ENCODE measurements at regions not wholly inside any gene's neighbourhood (a gene's known extent, or its start where the extent isn't known, plus 50 kb on each side); places are given as distances from the start of the nearest gene placed in this dataset.

DNA sequence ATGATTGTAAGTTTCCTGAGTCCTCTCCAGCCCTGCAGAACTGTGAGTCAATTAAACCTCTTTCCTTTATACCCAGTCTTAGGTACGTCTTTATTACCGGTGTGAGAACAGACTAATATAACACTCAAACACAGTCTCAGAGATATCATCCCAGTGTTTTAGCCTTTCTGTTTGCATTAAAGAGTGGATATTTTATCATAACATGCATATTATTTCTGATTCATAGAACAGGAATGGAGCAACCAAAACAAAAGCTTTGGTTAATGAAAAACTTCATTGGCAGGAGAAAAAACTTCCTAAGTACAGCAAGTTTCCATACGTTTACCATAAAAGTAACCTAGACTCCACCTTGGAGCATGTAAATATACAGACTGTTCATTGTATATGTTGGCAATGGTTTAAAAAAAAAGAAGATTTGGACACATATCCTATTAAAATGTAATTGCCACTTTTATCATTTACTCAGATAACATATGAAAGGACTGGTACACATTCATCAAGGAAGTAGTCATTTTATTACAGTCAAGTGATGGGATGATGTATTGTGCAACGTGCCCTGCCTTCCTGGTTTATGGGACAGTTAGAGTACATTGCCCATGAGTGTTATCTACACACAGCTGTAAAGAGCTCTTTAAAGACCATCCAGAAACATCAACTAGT, 144.8 kb downstream of the ETS2 start:
- no peaks in the 10 kb centered on the region for H3K4me1 Mint-ChIP-seq
- H3K36me3 Mint-ChIP-seq: no peaks in the 10 kb centered on the region
- peaks cover 0 to 10% (median 5%) of the 10 kb centered on the region in 3 donors for H3K27me3 Mint-ChIP-seq
- H3K27ac Mint-ChIP-seq: no peak overlapping the region
- no peak for ATAC-seq (ENCODE audit: low read depth in 2 of 2)
- H3K4me3 Mint-ChIP-seq: no peak overlapping the region
- no peak for DNase-seq
- peaks cover 4 to 17% (median 6%) of the 10 kb centered on the region in 7 donors for H3K9me3 Mint-ChIP-seq

DNA sequence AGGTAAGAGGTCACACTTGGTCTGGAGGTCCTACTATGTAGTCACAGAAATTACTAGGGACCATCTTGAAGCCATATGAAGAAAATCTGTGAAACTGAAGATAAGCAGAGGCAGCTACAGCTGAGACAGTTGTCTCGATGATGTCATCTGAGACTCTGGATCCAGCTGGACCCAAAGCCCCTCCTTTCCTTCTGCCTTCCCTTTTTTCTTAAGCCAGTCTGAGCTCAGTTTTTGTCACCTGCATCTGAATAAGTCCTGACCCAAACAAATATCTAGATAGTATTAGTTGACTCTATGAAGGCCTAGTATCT, 143.3 kb downstream of the ETS2 start:
- ATAC-seq (ENCODE audit: low read depth in 2 of 2) (no peak), DNase-seq (no peak)
- Mint-ChIP-seq H3K9me3 (peaks cover 4 to 17% (median 6%) of the 10 kb centered on the region in 7 donors), H3K36me3 (no peaks in the 10 kb centered on the region), H3K27ac (no peak overlapping the region), H3K4me3 (no peak overlapping the region), H3K4me1 (no peaks in the 10 kb centered on the region), H3K27me3 (peaks cover 0 to 10% (median 0%) of the 10 kb centered on the region in 3 donors)

DNA sequence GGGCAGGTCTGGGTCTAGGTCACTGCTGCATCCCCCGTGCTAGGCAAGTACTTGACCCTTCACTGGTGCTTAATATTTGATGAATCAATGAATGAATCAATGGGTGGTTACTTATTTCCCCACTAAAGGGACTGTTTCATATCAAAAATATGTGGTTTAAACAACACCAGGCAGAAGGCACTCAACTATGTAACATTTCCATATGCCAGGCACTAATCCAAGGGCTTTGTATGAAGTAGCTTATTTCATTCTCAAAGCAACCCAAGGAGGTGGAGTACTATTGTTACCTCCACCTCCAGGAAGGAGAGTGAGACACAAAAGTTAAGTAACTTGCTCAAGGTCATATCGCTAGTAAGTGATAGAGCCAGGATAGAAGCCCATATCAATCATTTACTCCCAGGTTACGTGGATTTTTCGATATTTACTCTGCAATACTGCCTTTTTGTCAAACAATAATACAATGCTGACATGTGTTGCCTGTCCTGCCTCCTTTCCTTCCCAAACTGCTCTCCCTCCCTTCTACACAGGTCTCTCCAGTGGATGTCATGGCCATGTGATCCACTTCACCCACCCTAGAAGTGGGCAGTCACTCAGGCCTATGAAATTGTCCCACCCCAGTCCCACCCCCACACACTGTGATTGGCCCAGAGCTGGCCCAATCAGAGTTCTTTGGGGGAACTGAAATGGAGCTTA, 142.8 kb downstream of the ETS2 start:
- Mint-ChIP-seq H3K4me1 (no peaks in the 10 kb centered on the region), H3K27me3 (peaks cover 0 to 10% (median 0%) of the 10 kb centered on the region in 3 donors), H3K36me3 (no peaks in the 10 kb centered on the region), H3K9me3 (peaks cover 4 to 17% (median 6%) of the 10 kb centered on the region in 7 donors), H3K27ac (peak overlapping the region in 1 of 6 donors; percentile 52), H3K4me3 (no peak overlapping the region)
- no peak for ATAC-seq (ENCODE audit: low read depth in 2 of 2)
- DNase-seq: no peak

DNA sequence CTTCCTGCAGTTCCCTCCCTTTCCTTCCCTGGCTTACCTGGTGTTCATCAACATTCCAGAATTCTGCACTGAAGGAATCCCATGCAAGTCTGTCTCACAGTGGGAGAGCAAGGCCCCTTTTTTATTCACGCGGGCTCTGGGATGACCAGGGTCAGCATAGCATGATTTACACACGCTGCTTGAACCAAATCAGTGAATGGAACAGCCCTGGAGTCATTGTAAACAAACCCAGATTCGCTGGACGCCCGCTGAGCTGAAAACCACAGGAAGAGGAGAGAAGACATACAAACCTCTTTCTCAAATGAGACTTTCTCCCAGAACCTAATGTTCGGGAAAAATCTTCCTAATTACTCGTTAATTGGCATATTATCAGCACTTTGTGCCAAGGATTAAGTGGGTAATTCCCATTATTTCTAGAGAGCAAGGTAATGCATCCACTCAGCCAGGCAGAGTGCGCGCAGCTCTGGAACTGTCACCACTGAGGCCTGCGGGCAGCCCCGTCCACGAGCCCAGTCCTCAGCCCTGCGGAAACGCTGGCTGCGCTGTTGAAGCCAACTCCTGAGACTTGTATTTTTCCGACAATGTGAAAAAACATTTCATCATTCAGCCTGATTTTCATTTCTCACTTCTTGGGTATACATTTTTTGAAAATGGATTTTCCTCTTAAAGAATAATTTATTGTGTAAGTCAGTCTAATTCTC, 140.0 kb downstream of the ETS2 start:
- ATAC-seq (ENCODE audit: low read depth in 2 of 2) (no peak), DNase-seq (no peak)
- Mint-ChIP-seq H3K4me1 (no peaks in the 10 kb centered on the region), H3K27me3 (peaks cover 0 to 7% (median 0%) of the 10 kb centered on the region in 3 donors), H3K27ac (no peak overlapping the region), H3K36me3 (peaks cover 0 to 7% of the 10 kb centered on the region in 2 donors), H3K4me3 (no peak overlapping the region), H3K9me3 (peaks cover 5 to 17% (median 9%) of the 10 kb centered on the region in 7 donors)

DNA sequence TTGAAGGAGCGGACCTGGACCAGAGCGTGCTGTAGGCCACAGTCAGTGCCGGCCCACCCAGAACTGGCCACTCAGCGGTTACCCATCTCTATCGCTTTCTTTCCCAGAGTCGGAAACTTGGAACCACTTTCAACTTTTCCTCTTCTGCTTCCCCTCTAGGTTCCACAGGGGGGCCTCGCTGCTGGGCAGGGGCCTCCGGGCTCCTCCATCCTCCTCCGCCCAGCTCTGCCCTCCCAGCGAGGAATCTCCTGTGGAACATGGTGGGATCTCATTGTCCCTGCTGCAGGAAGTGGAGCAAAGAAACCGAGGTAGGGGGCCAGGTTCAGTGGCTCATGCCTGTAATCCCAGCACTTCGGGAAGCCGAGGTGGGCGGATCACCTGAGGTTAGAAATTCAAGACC, 139.2 kb downstream of the ETS2 start:
- DNase-seq (no peak), ATAC-seq (ENCODE audit: low read depth in 2 of 2) (no peak)
- Mint-ChIP-seq H3K4me1 (no peaks in the 10 kb centered on the region), H3K36me3 (peaks cover 0 to 7% of the 10 kb centered on the region in 2 donors), H3K9me3 (peaks cover 0 to 10% (median 4%) of the 10 kb centered on the region in 7 donors), H3K27ac (no peak overlapping the region), H3K27me3 (peaks cover 0 to 7% (median 0%) of the 10 kb centered on the region in 3 donors), H3K4me3 (no peak overlapping the region)

DNA sequence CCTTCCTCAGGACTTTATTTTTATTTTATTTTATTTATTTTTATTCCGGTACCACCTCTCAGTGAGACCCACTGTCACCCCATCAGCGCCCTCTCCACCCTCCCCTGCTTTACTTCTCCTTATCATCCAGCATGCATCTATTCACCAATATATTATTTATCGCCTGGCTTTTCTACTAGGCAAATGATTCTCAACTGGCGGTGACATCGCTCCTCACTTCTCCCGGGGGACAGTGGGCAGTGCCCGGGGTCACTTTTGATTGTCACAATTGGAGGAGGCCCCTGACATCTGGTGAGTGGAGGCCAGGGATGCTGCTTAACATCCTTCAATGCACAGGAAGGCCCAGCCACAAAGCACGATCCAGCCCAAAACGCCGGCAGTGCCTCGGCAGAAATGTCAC, 138.7 kb downstream of the ETS2 start:
- Mint-ChIP-seq H3K36me3 (peaks cover 0 to 7% of the 10 kb centered on the region in 2 donors), H3K9me3 (peaks cover 0 to 5% (median 2%) of the 10 kb centered on the region in 7 donors), H3K27ac (peak overlapping the region in 1 of 6 donors; percentile 29), H3K4me1 (no peaks in the 10 kb centered on the region), H3K4me3 (peak overlapping the region in 1 of 8 donors; percentile 42), H3K27me3 (peaks cover 0 to 7% (median 0%) of the 10 kb centered on the region in 3 donors)
- no peak for DNase-seq
- no peak for ATAC-seq (ENCODE audit: low read depth in 2 of 2)

DNA sequence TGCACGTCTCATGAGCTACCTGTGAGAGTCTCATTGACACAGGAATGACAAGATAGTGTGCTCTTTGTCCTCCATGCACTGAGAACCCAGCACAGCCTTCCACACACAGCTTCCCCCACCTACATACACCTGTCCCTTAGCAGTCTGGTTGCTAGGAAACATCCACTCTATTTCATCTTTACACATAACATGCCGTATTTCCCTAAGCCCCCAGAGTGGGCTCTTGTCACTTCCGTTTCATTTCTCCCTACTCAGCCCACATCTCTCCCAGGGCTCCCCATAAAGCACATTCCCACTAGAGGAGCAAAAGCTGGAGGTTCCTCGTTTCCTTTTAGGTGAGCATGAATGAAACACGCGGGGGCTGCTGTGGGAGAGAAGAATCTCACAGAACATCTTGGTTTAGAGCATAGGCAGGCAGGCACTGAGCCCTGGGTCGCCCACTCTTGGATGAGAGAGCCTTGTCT, 137.1 kb downstream of the ETS2 start:
- peaks cover 0 to 3% (median 0%) of the 10 kb centered on the region in 3 donors for H3K4me1 Mint-ChIP-seq
- H3K4me3 Mint-ChIP-seq: no peak overlapping the region
- peaks cover 0 to 7% of the 10 kb centered on the region in 2 donors for H3K36me3 Mint-ChIP-seq
- no peak for DNase-seq
- H3K27me3 Mint-ChIP-seq: peaks cover 0 to 7% (median 0%) of the 10 kb centered on the region in 3 donors
- no peak overlapping the region for H3K27ac Mint-ChIP-seq
- H3K9me3 Mint-ChIP-seq: peaks cover 0 to 4% (median 0%) of the 10 kb centered on the region in 7 donors
- no peak for ATAC-seq (ENCODE audit: low read depth in 2 of 2)

DNA sequence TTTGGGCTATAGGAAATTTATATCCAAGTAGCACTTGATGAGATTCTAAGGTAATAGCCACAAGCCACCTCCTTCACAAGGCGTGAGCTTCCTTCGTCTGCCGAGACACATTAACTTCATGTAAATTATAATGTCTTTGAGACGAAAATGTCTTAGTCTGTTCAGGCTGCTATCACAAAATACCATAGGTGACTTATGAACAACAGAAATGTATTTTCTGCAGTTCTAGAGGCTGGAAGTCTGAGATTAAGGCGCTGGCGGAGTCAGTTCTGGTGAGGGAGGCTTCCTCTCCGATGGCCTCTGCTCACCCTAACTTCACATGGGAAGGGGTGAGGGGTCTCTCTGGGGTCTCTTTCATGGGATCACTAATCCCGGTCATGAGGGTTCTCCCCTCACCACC, 133.0 kb downstream of the ETS2 start:
- peaks cover 0 to 3% (median 3%) of the 10 kb centered on the region in 3 donors for H3K4me1 Mint-ChIP-seq

DNA sequence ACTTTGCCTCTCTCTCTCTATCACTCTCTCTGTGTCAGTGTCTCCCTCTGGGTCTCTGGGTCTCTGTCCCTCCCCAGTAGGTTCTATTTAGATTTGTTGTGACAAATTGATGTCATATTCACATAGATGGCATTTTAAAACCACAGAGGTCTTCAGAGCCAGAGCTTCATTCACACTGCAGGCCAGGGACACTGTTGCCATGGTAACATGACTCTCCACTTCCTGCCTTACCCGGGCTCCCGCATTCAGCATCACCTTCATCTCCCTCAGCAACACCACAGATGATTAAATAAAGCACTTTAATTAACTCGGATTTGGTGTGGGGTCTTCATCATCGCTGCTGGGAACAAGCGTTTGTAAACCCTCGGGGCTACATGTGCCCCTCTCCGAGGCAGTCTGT, 132.6 kb downstream of the ETS2 start:
- H3K4me3 Mint-ChIP-seq: no peak overlapping the region
- peak overlapping the region in 1 of 6 donors; percentile 34 for H3K27ac Mint-ChIP-seq
- H3K9me3 Mint-ChIP-seq: peaks cover 0 to 4% (median 0%) of the 10 kb centered on the region in 7 donors
- peaks cover 0 to 3% (median 3%) of the 10 kb centered on the region in 3 donors for H3K4me1 Mint-ChIP-seq
- DNase-seq: no peak
- H3K36me3 Mint-ChIP-seq: peaks cover 0 to 7% of the 10 kb centered on the region in 2 donors
- peaks cover 0 to 16% (median 7%) of the 10 kb centered on the region in 3 donors for H3K27me3 Mint-ChIP-seq
- ATAC-seq (ENCODE audit: low read depth in 2 of 2): no peak

More for the DNA sequence above, 133.0 kb downstream of the ETS2 start:
- peaks cover 0 to 16% (median 7%) of the 10 kb centered on the region in 3 donors for H3K27me3 Mint-ChIP-seq
- no peak overlapping the region for H3K27ac Mint-ChIP-seq
- no peak for ATAC-seq (ENCODE audit: low read depth in 2 of 2)
- H3K4me3 Mint-ChIP-seq: peak overlapping the region in 1 of 8 donors; percentile 36
- no peak for DNase-seq
- peaks cover 0 to 7% of the 10 kb centered on the region in 2 donors for H3K36me3 Mint-ChIP-seq
- peaks cover 0 to 4% (median 0%) of the 10 kb centered on the region in 7 donors for H3K9me3 Mint-ChIP-seq

DNA sequence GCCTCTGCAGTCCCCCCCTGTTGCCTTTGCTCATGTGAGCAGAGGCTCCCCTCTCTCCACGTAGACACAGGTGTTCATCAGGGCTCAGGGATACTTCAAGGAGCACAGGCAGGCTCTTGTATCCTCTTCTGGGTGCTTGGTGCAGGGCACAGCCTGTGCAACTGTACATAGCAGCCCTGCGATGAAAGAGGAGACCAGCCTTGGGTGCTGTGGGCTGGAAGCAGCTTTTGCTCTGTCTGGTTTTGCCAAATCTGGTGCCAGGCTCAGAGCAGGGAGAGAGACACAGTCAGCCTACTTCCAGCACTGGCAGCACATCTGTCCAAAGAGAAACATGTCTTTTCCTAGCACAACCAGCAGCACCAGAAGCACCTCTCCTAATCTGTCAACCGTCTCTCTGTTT, 132.1 kb downstream of the ETS2 start:
- Mint-ChIP-seq H3K4me1 (peaks cover 0 to 3% (median 3%) of the 10 kb centered on the region in 3 donors), H3K36me3 (peaks cover 0 to 7% of the 10 kb centered on the region in 2 donors), H3K27ac (no peak overlapping the region), H3K9me3 (peaks cover 0 to 4% (median 0%) of the 10 kb centered on the region in 7 donors), H3K4me3 (peak overlapping the region in 1 of 8 donors; percentile 6), H3K27me3 (peaks cover 0 to 16% (median 4%) of the 10 kb centered on the region in 3 donors)
- DNase-seq (no peak), ATAC-seq (ENCODE audit: low read depth in 2 of 2) (no peak)

DNA sequence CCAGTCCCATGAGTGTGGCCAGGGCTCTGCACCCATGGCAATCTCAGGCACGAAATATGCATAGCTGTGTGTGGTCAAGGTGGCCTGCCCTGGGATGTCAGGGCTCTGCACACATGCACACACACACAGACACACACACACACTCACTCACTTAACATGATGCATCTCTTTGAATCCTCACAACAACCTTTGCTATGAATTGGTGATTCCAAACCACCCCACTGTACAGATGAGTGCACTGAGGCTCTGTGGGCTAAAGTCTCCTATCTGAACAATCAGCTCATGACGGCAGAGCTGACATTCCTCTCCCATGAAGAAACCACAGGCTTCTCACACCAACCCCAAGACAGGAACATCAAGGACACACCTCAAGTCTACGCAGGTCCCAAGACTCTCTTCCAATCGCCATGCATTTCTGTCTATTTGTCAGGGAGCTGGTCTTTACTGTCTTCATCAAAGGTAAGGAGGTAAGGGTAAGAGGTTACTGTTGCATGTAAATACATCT, 131.6 kb downstream of the ETS2 start:
- Mint-ChIP-seq H3K4me1 (peaks cover 0 to 3% (median 3%) of the 10 kb centered on the region in 3 donors), H3K27me3 (peaks cover 0 to 16% (median 0%) of the 10 kb centered on the region in 3 donors), H3K27ac (no peak overlapping the region), H3K36me3 (peaks cover 0 to 7% of the 10 kb centered on the region in 2 donors), H3K9me3 (peaks cover 0 to 4% (median 0%) of the 10 kb centered on the region in 7 donors), H3K4me3 (peak overlapping the region in 1 of 8 donors; percentile 6)
- DNase-seq (no peak), ATAC-seq (ENCODE audit: low read depth in 2 of 2) (no peak)

DNA sequence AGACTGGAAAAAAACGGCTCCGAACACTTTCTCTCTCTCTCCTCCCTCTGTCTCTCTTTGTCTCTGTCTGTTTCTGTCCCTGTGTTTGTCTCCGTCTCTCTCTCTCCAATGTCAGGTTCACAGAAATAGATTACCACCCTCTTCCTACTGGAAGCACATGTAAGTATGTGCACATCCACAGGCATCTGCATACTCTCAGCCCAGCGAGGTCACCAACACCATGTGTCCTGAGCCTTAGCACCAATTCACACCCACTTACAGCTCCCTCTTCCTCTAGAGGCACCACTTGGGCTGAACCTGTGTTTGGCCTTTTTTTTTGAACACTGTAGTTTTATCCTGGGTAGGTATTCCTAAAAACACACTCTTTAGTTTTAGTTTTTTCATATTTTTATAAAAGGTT, 130.5 kb downstream of the ETS2 start:
- Mint-ChIP-seq H3K27me3 (peaks cover 0 to 16% (median 0%) of the 10 kb centered on the region in 3 donors), H3K27ac (no peak overlapping the region), H3K4me3 (no peak overlapping the region), H3K9me3 (no peaks in the 10 kb centered on the region), H3K4me1 (peaks cover 0 to 3% (median 3%) of the 10 kb centered on the region in 3 donors), H3K36me3 (peaks cover 0 to under 1% of the 10 kb centered on the region in 2 donors)
- ATAC-seq (ENCODE audit: low read depth in 2 of 2): no peak
- no peak for DNase-seq

DNA sequence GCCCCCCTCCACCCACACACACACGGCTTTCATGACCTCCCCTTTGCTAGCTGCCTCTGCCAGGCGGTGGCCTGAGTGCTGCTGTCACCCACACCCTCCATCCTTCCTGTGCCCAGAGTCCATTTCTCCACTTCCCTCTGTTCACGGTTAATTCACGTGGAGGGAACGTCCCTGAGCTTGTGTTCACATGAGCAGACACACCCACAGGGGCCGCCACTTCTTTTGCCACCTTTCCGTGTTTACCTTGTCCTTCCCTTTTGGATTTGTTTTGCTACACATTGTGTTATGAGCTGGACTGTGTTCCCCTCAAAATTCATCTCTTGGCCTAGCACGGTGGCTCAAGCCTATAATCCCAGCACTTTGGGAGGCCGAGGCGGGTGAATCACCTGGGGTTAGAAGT, 128.0 kb downstream of the ETS2 start:
- DNase-seq: no peak
- Mint-ChIP-seq H3K27me3 (peaks cover 0 to 16% (median 0%) of the 10 kb centered on the region in 3 donors), H3K9me3 (peaks cover 3 to 11% (median 8%) of the 10 kb centered on the region in 7 donors), H3K36me3 (peaks cover 8 to 12% of the 10 kb centered on the region in 2 donors), H3K4me3 (no peak overlapping the region), H3K27ac (no peak overlapping the region), H3K4me1 (peaks cover 0 to 3% (median 3%) of the 10 kb centered on the region in 3 donors)
- no peak for ATAC-seq (ENCODE audit: low read depth in 2 of 2)

Data from naive B cell (primary cell).